ENCODE measurements at regions not wholly inside any gene's neighbourhood (a gene's known extent, or its start where the extent isn't known, plus 50 kb on each side); places are given as distances from the start of the nearest gene placed in this dataset.
"Not testable (repeated sequence)": the region's sequence is repeated elsewhere in the genome, so short reads cannot be mapped to it uniquely, and the experiment has no call there.

DNA sequence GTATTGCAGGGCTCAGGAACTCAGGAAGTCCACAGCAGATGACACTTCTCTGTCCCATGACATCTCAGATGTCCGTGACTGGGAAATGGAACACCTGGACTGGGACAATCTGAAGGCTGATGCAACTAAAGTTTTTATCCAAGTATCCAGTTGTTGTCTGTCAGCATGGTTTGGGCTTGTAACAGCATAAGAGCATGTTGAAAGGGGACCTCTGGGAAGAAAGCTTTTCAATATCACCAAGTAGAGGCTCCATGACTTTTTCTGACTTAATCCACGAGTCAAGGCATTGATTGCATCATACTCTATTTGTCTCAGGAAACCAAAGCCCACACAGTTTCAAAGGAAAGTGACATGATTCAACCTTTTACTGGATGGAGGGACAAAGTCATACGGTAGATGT, 807.7 kb downstream of the MTRR start:
- DNase-seq = no peak

DNA sequence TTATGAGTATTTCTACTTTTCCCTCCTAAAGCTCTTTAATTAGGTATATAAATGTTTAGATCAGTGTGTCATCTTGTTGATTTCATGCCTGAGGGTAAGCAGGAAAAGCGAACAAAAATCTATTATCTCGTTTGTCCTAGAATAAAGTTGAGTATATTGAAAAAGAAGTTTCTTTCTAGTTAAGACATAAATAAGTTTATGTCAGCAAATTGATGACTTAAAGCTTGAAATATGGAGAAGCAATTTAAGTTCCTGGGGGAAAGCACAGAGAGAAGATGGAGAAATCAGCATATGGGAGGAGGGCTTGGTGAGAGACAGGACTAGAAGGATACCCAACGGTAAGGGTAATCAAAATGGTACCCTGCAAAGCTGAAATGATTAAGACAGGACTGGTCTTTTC, 813.4 kb downstream of the MTRR start:
- DNase-seq = no peak

GRCh38 chr5:8683496-8683895, 814.5 kb downstream of the MTRR start:
- no peak for DNase-seq

DNA sequence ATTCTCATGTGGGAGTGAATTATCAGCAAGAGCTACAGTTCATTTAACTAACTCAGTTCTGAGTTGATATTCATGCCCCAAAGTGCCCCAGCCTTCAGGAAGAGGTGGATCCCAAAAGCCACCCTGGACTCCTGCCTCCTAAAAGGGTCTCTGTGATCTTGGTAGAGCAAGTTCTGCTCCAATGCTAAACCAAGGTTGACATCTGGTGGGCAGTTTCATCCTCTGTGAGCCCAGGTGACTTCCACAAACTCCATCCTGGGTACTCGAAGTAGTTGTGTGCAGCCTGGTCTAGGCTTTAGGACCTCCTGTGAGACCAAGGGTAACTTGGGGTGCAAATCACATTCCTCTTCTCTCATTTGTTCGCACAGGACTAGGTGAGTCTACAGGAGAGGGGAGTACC, 816.8 kb downstream of the MTRR start:
- no peak for DNase-seq

- DNase-seq = no peak
Measured at GRCh38 chr5:8686707-8687106, 817.8 kb downstream of the MTRR start.

GRCh38 chr5:8689773-8690172, 820.8 kb downstream of the MTRR start:
- no peak for DNase-seq

- DNase-seq = no peak
Measured at GRCh38 chr5:8691221-8691620, 822.3 kb downstream of the MTRR start.

DNA sequence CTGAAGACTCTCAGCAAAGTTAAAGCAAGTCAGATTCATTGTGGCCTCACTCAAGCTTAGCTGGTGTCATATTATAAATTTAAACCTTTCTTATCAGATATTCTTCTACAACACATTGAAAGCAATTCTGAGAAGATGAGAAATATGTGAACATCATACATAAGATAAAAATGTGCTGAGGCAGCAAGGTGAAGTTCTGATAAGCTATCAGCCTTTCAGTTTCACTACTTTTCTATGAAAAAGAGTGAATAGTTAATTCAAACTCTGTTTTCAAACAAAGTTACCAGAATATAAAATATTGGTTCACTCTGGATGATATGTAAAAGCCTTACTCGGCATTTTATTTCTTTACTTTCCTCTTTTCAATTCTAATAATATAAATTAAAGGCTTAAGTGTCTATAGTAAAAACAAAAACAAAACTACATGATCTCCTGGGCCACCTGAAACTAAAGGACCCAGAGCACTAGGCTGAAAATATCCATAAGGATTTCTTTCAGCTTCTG, 824.4 kb downstream of the MTRR start:
- no peak for DNase-seq

- DNase-seq = no peak
Measured at GRCh38 chr5:8694545-8694944, 825.6 kb downstream of the MTRR start.

- no peak for DNase-seq
Measured at GRCh38 chr5:8695902-8696845, 827.2 kb downstream of the MTRR start.

- DNase-seq = no peak
Measured at GRCh38 chr5:8700222-8700621, 831.3 kb downstream of the MTRR start.

DNA sequence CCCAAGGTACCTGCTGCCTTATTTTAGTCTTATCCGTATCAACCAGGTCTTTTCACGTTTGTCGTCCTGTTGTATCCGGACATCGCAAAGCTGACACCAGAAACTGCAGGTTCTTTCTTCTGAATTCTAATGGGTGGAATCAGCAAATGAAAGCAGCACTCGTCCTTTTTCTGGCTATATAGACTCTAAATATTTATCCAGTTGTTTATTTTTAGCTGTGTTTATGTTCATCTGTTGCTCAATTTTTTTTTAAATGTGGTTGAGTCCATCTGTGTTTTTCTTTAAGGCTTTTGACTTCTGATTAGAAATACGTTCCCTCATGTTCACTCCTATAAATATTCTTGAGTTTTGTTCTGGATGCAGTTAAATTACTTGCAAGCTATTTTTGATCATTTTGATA, 831.7 kb downstream of the MTRR start:
- no peak for DNase-seq

- DNase-seq = no peak
Measured at GRCh38 chr5:8701251-8701650, 832.3 kb downstream of the MTRR start.

- DNase-seq = no peak
Measured at GRCh38 chr5:8710426-8710930, 835.4 kb downstream of the SEMA5A start.

DNA sequence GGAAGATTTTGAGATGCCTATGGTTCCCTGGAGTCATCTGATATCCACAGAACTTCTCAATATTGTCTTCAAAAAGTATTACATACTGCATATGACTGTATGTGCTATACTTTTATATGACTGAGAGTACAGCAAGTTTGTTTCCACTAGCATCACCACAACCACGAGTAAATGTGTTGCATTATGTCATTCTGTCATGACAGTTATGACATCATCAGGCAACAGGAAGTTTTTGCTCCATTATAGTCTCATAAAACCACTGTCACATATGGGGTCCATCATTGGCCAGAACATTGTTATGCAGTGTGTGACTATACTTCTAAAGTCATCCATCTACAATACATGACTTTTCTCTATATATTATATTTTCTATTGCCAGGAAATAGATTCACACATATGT, 831.7 kb downstream of the SEMA5A start:
- no peak for DNase-seq

GRCh38 chr5:8714861-8715260, 831.0 kb downstream of the SEMA5A start:
- no peak for DNase-seq

DNA sequence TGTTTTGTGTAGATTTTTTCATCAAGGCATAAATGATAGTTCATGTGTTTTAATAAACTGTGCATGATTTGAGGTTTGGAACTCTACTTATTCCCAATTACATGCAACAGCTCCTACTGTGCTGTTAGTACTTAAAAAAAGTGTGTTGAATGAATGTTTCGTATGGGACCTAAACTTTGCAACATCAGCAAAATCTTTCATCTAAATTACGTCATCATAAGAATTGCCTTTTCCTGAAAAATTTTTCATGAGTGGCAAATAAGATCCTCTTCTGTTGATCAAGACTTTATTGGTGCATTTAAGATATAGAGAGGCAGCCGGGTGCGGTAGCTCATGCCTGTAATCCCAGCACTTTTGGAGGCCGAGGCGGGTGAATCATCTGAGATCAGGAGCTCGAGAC, 826.1 kb downstream of the SEMA5A start:
- DNase-seq = no peak

- DNase-seq = no peak
Measured at GRCh38 chr5:8720506-8720905, 825.4 kb downstream of the SEMA5A start.

DNA sequence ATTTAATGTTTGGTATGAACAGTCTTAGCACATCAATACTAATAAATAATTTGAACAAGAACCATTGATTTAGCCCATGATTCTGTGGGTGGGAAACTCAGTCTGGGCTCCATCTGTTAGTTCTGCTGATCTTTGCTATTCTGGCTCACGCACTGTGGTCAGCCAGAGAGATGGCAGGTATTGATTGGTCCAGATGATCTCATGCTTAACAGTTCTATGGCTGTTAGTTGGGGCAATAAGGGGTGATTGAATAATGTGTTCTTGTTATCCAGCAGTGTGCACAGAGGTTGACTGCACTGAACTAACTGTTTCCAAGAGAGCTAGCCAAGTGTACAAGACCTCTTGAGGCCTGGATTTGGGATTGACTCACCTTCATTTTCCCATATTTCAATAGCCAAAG, 824.3 kb downstream of the SEMA5A start:
- DNase-seq = no peak

- no peak for DNase-seq
Measured at GRCh38 chr5:8726383-8727036, 819.4 kb downstream of the SEMA5A start.

GRCh38 chr5:8727396-8727795, 818.5 kb downstream of the SEMA5A start:
- DNase-seq = no peak

- no peak for DNase-seq
Measured at GRCh38 chr5:8729437-8729836, 816.4 kb downstream of the SEMA5A start.

GRCh38 chr5:8730194-8730593, 815.7 kb downstream of the SEMA5A start:
- DNase-seq = no peak

GRCh38 chr5:8731110-8731509, 814.8 kb downstream of the SEMA5A start:
- not testable (repeated sequence) for DNase-seq
